Cardiac muscle cell (in vitro differentiated cells and primary cell): ENCODE measurements at regions not wholly inside any gene's neighbourhood (a gene's known extent, or its start where the extent isn't known, plus 50 kb on each side); places are given as distances from the start of the nearest gene placed in this dataset.
A peak's percentile ranks its signal among the peaks of the same experiment; 100 is the strongest.

ENCODE experiments used
- DNase-seq, 2 donors: peaks; one replicate each; pipeline versions ENCODE4 v3.0.0 to v3.0.0-alpha.2; 2010 to 2017; ENCODE audit warnings: low read depth in 1 of 2, low spot score in 1 of 2
- H3K27ac ChIP-seq: fragments of 200-600 bp; sonication (generic); 2 replicates; pipeline ENCODE4 v1.5.1; 2016
- H3K27me3 ChIP-seq: fragments of 200-600 bp; sonication (generic); 2 replicates; pipeline ENCODE4 v1.6.0; 2016; ENCODE audit warnings: control low read depth
- H3K36me3 ChIP-seq: fragments of 200-600 bp; sonication (generic); 2 replicates; pipeline ENCODE4 v1.5.1; 2016; ENCODE audit warnings: control low read depth
- H3K4me1 ChIP-seq: fragments of 200-600 bp; sonication (generic); 2 replicates; pipeline ENCODE4 v1.8.1; 2017; ENCODE audit warnings: low read depth, mild to moderate bottlenecking, mixed run types
- H3K4me3 ChIP-seq: fragments of 200-600 bp; sonication (generic); 2 replicates; pipeline ENCODE4 v1.5.1; 2016; ENCODE audit warnings: mild to moderate bottlenecking
- H3K9me3 ChIP-seq: fragments of 200-600 bp; sonication (generic); 2 replicates; pipeline ENCODE4 v1.5.1; 2017; ENCODE audit warnings: low read depth, mild to moderate bottlenecking, control low read depth
- TF ChIP-seq, protein P1 (sequence below): IDR thresholded peaks from 2 replicates; pipeline ENCODE4 v1.5.1; 2012; ENCODE audit warnings: low read depth, mild to moderate bottlenecking, low read length

DNA sequence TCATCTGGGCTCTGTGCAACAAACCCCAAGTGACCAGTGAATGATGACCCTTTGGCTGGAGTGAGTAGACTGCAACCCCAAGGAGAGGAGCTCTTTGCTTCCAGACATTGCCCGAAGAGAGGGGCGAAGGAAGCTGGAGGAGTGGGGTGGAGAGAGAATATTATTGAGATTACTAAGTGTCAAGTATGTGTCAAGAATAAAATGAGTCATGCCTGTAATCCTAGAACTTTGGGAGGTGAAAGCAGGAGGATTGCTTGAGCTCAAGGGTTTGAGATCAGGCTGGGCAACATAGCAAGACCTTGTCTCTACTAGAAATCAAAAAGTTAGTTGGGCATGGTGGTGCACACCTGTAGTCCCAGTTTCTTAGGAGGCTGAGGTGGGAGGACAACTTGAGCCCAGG, 142.0 kb upstream of the CCL2 start:
- no peaks in the 10 kb centered on the region for H3K4me1 ChIP-seq
- H3K27me3 ChIP-seq = no peaks in the 10 kb centered on the region
- no peaks in the 10 kb centered on the region for H3K9me3 ChIP-seq
- H3K36me3 ChIP-seq = no peaks in the 10 kb centered on the region
- DNase-seq = no peak
- H3K4me3 ChIP-seq = no peak overlapping the region
- no peak overlapping the region for H3K27ac ChIP-seq
- TF ChIP-seq, protein P1, sequence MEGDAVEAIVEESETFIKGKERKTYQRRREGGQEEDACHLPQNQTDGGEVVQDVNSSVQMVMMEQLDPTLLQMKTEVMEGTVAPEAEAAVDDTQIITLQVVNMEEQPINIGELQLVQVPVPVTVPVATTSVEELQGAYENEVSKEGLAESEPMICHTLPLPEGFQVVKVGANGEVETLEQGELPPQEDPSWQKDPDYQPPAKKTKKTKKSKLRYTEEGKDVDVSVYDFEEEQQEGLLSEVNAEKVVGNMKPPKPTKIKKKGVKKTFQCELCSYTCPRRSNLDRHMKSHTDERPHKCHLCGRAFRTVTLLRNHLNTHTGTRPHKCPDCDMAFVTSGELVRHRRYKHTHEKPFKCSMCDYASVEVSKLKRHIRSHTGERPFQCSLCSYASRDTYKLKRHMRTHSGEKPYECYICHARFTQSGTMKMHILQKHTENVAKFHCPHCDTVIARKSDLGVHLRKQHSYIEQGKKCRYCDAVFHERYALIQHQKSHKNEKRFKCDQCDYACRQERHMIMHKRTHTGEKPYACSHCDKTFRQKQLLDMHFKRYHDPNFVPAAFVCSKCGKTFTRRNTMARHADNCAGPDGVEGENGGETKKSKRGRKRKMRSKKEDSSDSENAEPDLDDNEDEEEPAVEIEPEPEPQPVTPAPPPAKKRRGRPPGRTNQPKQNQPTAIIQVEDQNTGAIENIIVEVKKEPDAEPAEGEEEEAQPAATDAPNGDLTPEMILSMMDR = no peak

DNA sequence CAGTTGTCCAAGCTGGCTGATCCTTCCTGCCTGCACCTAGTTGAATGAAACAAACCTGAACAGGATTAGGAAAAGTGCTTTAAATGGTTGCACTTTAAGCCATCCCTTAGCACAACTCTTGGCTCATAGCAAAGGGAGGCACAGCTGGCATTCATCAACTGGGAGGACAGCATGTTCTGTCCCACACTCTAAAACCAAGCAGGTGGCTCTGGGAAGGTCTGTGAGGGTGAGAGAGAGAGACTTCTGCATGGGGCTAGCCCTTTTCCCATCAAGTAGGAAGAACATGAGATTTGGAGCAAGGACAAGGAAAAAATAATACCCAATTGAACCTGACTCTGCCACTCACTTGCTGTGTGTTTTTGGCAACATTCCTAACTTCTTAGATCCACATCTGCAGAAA, 140.9 kb upstream of the CCL2 start:
- H3K4me1 ChIP-seq = no peaks in the 10 kb centered on the region
- no peak for DNase-seq
- TF ChIP-seq, protein P1 = no peak
- H3K27me3 ChIP-seq = no peaks in the 10 kb centered on the region
- no peak overlapping the region for H3K4me3 ChIP-seq
- no peak overlapping the region for H3K27ac ChIP-seq
- no peaks in the 10 kb centered on the region for H3K36me3 ChIP-seq
- no peaks in the 10 kb centered on the region for H3K9me3 ChIP-seq

DNA sequence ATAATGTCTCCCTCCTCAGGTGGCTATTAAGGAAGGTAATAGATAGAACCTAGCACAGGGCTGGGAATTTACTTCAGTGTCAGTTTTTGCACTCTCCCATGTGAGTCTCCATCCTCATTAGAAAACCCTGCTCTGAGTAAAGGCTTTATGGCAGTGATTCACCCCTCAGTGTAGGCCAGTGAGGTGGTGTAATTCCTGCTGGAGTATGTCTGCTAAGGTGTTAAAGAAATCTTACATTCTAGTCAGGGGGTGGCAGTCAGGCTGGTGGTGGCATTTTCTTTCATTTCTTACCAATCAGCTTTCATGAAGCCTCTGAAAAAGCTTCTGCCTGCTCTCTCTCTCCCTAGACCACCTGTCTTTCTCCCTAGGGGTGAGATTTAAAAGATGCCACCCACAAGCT, 138.8 kb upstream of the CCL2 start:
- no peaks in the 10 kb centered on the region for H3K27me3 ChIP-seq
- H3K4me1 ChIP-seq = no peaks in the 10 kb centered on the region
- H3K36me3 ChIP-seq = no peaks in the 10 kb centered on the region
- H3K9me3 ChIP-seq = no peaks in the 10 kb centered on the region
- no peak overlapping the region for H3K27ac ChIP-seq
- no peak for DNase-seq
- H3K4me3 ChIP-seq = no peak overlapping the region
- TF ChIP-seq, protein P1 = no peak

DNA sequence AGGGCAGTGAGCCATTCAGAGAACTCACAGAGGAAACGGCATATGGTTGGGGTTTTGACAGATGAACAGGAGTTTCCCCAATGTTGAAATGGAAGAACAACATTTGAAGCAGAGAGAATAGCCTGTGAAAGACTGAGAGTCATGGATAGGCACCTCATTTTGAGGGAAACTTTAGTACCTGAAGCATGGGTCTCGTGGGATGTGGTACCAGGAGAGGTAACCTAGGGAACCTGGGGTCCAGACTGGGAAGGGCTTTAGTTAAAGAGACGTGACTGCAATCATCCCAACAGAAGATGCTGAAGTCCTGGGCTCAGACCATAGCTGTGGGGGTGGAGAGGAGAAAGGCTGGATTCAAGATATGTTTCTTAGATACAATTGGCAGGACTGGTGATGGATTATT, 137.8 kb upstream of the CCL2 start:
- Histone ChIP-seq H3K27me3 (no peaks in the 10 kb centered on the region), H3K9me3 (no peaks in the 10 kb centered on the region), H3K27ac (no peak overlapping the region), H3K4me1 (no peaks in the 10 kb centered on the region), H3K4me3 (no peak overlapping the region), H3K36me3 (no peaks in the 10 kb centered on the region)
- no peak for DNase-seq
- TF ChIP-seq, protein P1 = no peak

DNA sequence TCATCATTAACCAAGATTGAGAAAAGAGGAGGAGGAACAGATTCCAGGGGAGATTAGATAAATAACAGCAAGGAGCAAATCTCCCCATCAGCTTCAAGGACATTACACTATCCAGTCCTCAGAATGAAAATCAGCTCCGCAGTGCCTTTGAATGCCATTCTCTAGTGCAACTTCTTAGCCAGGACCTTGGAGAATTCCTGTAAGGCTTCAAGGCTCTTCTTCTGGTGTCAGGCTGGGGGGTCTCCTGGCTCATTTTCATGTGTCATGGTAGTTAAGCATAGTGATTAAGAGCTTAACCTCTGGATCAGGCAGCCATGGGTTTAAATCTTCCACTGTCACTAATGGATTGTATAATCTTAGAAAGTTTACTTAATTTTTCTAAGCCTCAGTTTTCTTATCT, 137.3 kb upstream of the CCL2 start:
- Histone ChIP-seq H3K4me1 (no peaks in the 10 kb centered on the region), H3K27me3 (no peaks in the 10 kb centered on the region), H3K27ac (no peak overlapping the region), H3K36me3 (no peaks in the 10 kb centered on the region), H3K4me3 (no peak overlapping the region), H3K9me3 (no peaks in the 10 kb centered on the region)
- no peak for DNase-seq
- TF ChIP-seq, protein P1 = no peak

DNA sequence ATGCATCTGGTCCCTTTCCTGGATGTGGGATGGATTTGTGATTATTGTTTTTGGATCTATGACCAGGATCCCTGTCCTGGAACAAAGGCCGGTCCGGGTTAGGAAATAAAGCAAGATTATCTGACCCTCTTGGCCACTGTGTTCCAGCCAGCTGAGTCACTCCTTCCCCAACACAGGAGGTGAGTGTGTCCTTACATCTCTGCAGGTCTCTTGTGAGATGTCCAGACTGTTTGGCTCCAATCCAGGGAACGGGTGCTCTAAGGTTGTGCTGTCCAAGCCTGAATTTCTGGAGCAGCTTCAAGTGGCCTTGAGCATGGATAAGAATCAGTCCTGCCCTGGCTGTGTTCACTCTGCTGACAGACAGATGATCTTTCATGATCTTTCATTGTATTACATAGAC, 136.5 kb upstream of the CCL2 start:
- no peaks in the 10 kb centered on the region for H3K36me3 ChIP-seq
- DNase-seq = peak in 1 of 2 donors; percentile 4
- TF ChIP-seq, protein P1 = no peak

More for the DNA sequence above, 136.5 kb upstream of the CCL2 start:
- no peak overlapping the region for H3K27ac ChIP-seq
- no peaks in the 10 kb centered on the region for H3K4me1 ChIP-seq
- H3K4me3 ChIP-seq = no peak overlapping the region
- H3K27me3 ChIP-seq = no peaks in the 10 kb centered on the region
- H3K9me3 ChIP-seq = no peaks in the 10 kb centered on the region
